Trophoblast cell (in vitro differentiated cells and primary cell): ENCODE measurements at regions not wholly inside any gene's neighbourhood (a gene's known extent, or its start where the extent isn't known, plus 50 kb on each side); places are given as distances from the start of the nearest gene placed in this dataset.
A peak's percentile ranks its signal among the peaks of the same experiment; 100 is the strongest.

Experiments used
- DNase-seq, 2 donors: peaks; one replicate each; pipeline ENCODE4 v3.0.0-alpha.2; 2016
- H2AFZ ChIP-seq: 2 replicates; pipeline ENCODE4 v1.6.1; 2013; ENCODE audit warnings: low read length, moderate library complexity, mild to moderate bottlenecking; ENCODE audit not compliant: insufficient read depth, poor library complexity
- H2AK5ac ChIP-seq: 2 replicates; pipeline ENCODE4 v1.6.1; 2013; ENCODE audit warnings: mild to moderate bottlenecking, low read length
- H2BK120ac ChIP-seq: 2 replicates; pipeline ENCODE4 v1.6.1; 2013; ENCODE audit warnings: low read length, mild to moderate bottlenecking, moderate library complexity; ENCODE audit not compliant: insufficient read depth, poor library complexity
- H2BK12ac ChIP-seq: 2 replicates; pipeline ENCODE4 v1.6.1; 2013; ENCODE audit warnings: mild to moderate bottlenecking, low read length, moderate library complexity
- H2BK5ac ChIP-seq: 2 replicates; pipeline ENCODE4 v1.6.1; 2013; ENCODE audit warnings: low read length, low read depth, moderate library complexity, mild to moderate bottlenecking; ENCODE audit not compliant: poor library complexity
- H3K14ac ChIP-seq: 2 replicates; pipeline ENCODE4 v1.6.1; 2013; ENCODE audit warnings: mild to moderate bottlenecking, low read length
- H3K18ac ChIP-seq: 2 replicates; pipeline ENCODE4 v1.6.1; 2013; ENCODE audit warnings: mild to moderate bottlenecking, low read length
- H3K23ac ChIP-seq: 2 replicates; pipeline ENCODE4 v1.6.1; 2013; ENCODE audit warnings: low read length
- H3K27ac ChIP-seq: 2 replicates; pipeline ENCODE4 v1.5.1; 2013; ENCODE audit warnings: low read depth, mild to moderate bottlenecking, inconsistent platforms, low read length, moderate library complexity
- H3K27me3 ChIP-seq: 2 replicates; pipeline ENCODE4 v1.6.1; 2013; ENCODE audit warnings: inconsistent platforms, mild to moderate bottlenecking, low read length, moderate library complexity; ENCODE audit not compliant: insufficient read depth
- H3K36me3 ChIP-seq, 2 experiments: 1 replicate in 1 of 2; 2 replicates in 1 of 2; pipeline ENCODE4 v1.6.1; 2013; ENCODE audit warnings: low read length in 2 of 2, mild to moderate bottlenecking in 2 of 2, moderate library complexity in 1 of 2; ENCODE audit not compliant: insufficient read depth in 2 of 2, control insufficient read depth in 1 of 2
- H3K4ac ChIP-seq: 2 replicates; pipeline ENCODE4 v1.6.1; 2013; ENCODE audit warnings: low read depth, mild to moderate bottlenecking, low read length, moderate library complexity
- H3K4me1 ChIP-seq, 2 experiments: 1 replicate in 1 of 2; 2 replicates in 1 of 2; pipeline ENCODE4 v1.6.1; 2013; ENCODE audit warnings: low read length in 2 of 2, mild to moderate bottlenecking in 2 of 2, moderate library complexity in 1 of 2; ENCODE audit not compliant: insufficient read depth in 2 of 2, control insufficient read depth in 1 of 2
- H3K4me2 ChIP-seq: 2 replicates; pipeline ENCODE4 v1.6.1; 2013; ENCODE audit warnings: inconsistent platforms, mild to moderate bottlenecking, low read length, moderate library complexity
- H3K4me3 ChIP-seq: 2 replicates; pipeline ENCODE4 v1.5.1; 2013; ENCODE audit warnings: mild to moderate bottlenecking, low read depth, low read length, inconsistent platforms
- H3K79me1 ChIP-seq: one replicate; pipeline ENCODE4 v1.6.1; 2013; ENCODE audit warnings: low read length
- H3K79me2 ChIP-seq: 2 replicates; pipeline ENCODE4 v1.6.1; 2013; ENCODE audit warnings: low read length, mild to moderate bottlenecking; ENCODE audit not compliant: control insufficient read depth, insufficient read depth, poor library complexity
- H3K9ac ChIP-seq: 2 replicates; pipeline ENCODE4 v1.6.1; 2013; ENCODE audit warnings: mild to moderate bottlenecking, low read length
- H3K9me3 ChIP-seq: 2 replicates; pipeline ENCODE4 v1.6.1; 2013; ENCODE audit warnings: low read depth, mild to moderate bottlenecking, control low read depth, inconsistent platforms, low read length; ENCODE audit not compliant: insufficient read depth
- H4K12ac ChIP-seq: 2 replicates; pipeline ENCODE4 v1.6.1; 2013; ENCODE audit warnings: low read depth, mild to moderate bottlenecking, low read length, moderate library complexity
- H4K8ac ChIP-seq: 2 replicates; pipeline ENCODE4 v1.6.1; 2013; ENCODE audit warnings: low read depth, mild to moderate bottlenecking, low read length, moderate library complexity
- H4K91ac ChIP-seq: one replicate; pipeline ENCODE4 v1.6.1; 2013; ENCODE audit warnings: low read depth, mild to moderate bottlenecking, low read length, moderate library complexity
- WGBS: extraction: QIAGEN DNeasy Blood & Tissue Kit; methylation state at CpG from one replicate; pipeline ENCODE4 v1.1.7; 2013; ENCODE audit warnings: missing lambda C conversion rate; ENCODE audit not compliant: insufficient read length, insufficient coverage; ENCODE audit errors: extremely low coverage; 5-methylcytosine and 5-hydroxymethylcytosine counted together

- no peak for DNase-seq
- Histone ChIP-seq H3K36me3 (peaks cover 0 to 2% of the 10 kb centered on the region in 2 experiments), H3K27ac (no peak overlapping the region), H3K9ac (no peak overlapping the region), H3K4ac (no peak overlapping the region), H3K79me1 (no peaks in the 10 kb centered on the region), H4K12ac (no peak overlapping the region), H3K14ac (no peak overlapping the region), H3K18ac (no peak overlapping the region), H4K91ac (no peak overlapping the region), H3K4me2 (no peak overlapping the region), H2BK12ac (no peak overlapping the region), H3K9me3 (no peaks in the 10 kb centered on the region), H3K79me2 (no peaks in the 10 kb centered on the region), H3K23ac (no peak overlapping the region), H2AFZ (no peak overlapping the region), H3K27me3 (no peaks in the 10 kb centered on the region), H2BK5ac (no peak overlapping the region), H3K4me3 (no peak overlapping the region), H2AK5ac (no peak overlapping the region), H3K4me1 (no peaks in the 10 kb centered on the region), H2BK120ac (no peak overlapping the region), H4K8ac (no peak overlapping the region)
- no CpG with 5 or more reads among the region's 1 CpG for WGBS
Measured at GRCh38 chr10:53153831-53154230, 381.2 kb upstream of the MBL2 start.

GRCh38 chr10:53140506-53140905 lies 367.9 kb upstream of the MBL2 start:
- no peak overlapping the region for H3K18ac ChIP-seq
- no peak overlapping the region for H2BK12ac ChIP-seq
- no peak overlapping the region for H2BK5ac ChIP-seq
- no peaks in the 10 kb centered on the region for H3K79me2 ChIP-seq
- H3K4me1 ChIP-seq, result peaks cover 2 to 6% of the 10 kb centered on the region in 2 experiments
- H3K4me2 ChIP-seq, result no peak overlapping the region
- H3K79me1 ChIP-seq, result no peaks in the 10 kb centered on the region
- no peak overlapping the region for H3K14ac ChIP-seq
- no peak overlapping the region for H4K91ac ChIP-seq
- H3K4ac ChIP-seq, result no peak overlapping the region
- no peaks in the 10 kb centered on the region for H3K9me3 ChIP-seq
- H3K27ac ChIP-seq, result no peak overlapping the region
- no peaks in the 10 kb centered on the region for H3K27me3 ChIP-seq
- no peak overlapping the region for H2BK120ac ChIP-seq
- H2AFZ ChIP-seq, result no peak overlapping the region
- no peak overlapping the region for H2AK5ac ChIP-seq
- no peak overlapping the region for H4K8ac ChIP-seq
- no peak overlapping the region for H3K4me3 ChIP-seq
- H3K36me3 ChIP-seq, result no peaks in the 10 kb centered on the region
- H4K12ac ChIP-seq, result no peak overlapping the region
- no peak overlapping the region for H3K23ac ChIP-seq
- DNase-seq, result peak; percentile 82 to 98
- H3K9ac ChIP-seq, result no peak overlapping the region
- no CpG with 5 or more reads among the region's 1 CpG for WGBS

- Histone ChIP-seq H3K4me1 (peaks cover 2 to 4% of the 10 kb centered on the region in 2 experiments), H2BK12ac (no peak overlapping the region), H2AK5ac (no peak overlapping the region), H4K12ac (no peak overlapping the region), H4K8ac (no peak overlapping the region), H3K4ac (no peak overlapping the region), H3K4me3 (no peak overlapping the region), H3K36me3 (no peaks in the 10 kb centered on the region), H4K91ac (no peak overlapping the region), H3K9ac (no peak overlapping the region), H3K27ac (no peak overlapping the region), H3K27me3 (no peaks in the 10 kb centered on the region), H3K79me2 (no peaks in the 10 kb centered on the region), H3K79me1 (no peaks in the 10 kb centered on the region), H3K4me2 (no peak overlapping the region), H3K14ac (no peak overlapping the region), H3K18ac (no peak overlapping the region), H3K9me3 (no peaks in the 10 kb centered on the region), H2AFZ (no peak overlapping the region), H2BK120ac (no peak overlapping the region), H2BK5ac (no peak overlapping the region), H3K23ac (no peak overlapping the region)
- no peak for DNase-seq
- WGBS, result no CpG with 5 or more reads among the region's 2 CpGs
Measured at GRCh38 chr10:53135897-53136253, 363.3 kb upstream of the MBL2 start.

DNA sequence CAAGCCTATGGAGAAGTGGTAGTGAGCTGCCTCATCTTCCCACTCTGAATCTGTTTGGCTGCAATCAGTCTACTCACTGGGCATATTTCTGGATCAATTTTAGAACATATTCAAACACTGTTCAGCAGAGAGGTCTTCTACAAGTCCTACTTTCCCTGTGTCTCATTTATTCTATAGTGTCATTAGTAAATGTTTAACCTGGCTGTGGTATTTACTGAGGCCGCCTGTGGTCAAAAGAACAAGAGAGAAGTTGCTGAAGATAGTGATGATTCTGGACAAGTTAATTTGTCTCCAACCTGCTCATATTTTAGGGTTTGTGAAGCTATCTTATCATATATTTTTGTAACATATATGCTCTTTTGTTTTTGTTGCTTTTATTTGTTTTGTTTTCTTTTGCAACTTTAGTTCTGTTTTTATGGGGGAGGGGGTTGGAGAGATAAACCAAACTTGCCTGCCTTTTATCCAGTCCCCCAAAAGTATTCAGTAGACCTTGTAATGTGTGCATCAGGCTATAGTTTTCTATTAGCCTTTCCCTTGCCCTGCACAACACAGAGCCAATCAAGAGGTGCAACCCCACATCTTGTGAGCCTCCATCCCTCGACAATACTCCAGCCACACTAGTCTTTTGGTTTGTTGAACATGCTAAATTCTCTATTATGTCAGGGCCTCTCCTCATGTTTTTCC lies 362.8 kb upstream of the MBL2 start:
- no peaks in the 10 kb centered on the region for H3K36me3 ChIP-seq
- H2BK12ac ChIP-seq, result no peak overlapping the region
- H3K9ac ChIP-seq, result no peak overlapping the region
- no peak overlapping the region for H3K23ac ChIP-seq
- H3K9me3 ChIP-seq, result no peaks in the 10 kb centered on the region
- no peaks in the 10 kb centered on the region for H3K27me3 ChIP-seq
- H4K12ac ChIP-seq, result no peak overlapping the region
- no peaks in the 10 kb centered on the region for H3K4me1 ChIP-seq
- DNase-seq, result no peak
- H2BK120ac ChIP-seq, result no peak overlapping the region
- H4K8ac ChIP-seq, result no peak overlapping the region
- H3K4me3 ChIP-seq, result no peak overlapping the region
- H4K91ac ChIP-seq, result no peak overlapping the region
- H3K14ac ChIP-seq, result no peak overlapping the region
- H3K4me2 ChIP-seq, result no peak overlapping the region
- no peak overlapping the region for H3K27ac ChIP-seq
- no CpG with 5 or more reads among the region's 2 CpGs for WGBS
- no peak overlapping the region for H3K18ac ChIP-seq
- H2AFZ ChIP-seq, result no peak overlapping the region
- H3K4ac ChIP-seq, result no peak overlapping the region
- no peaks in the 10 kb centered on the region for H3K79me1 ChIP-seq
- no peaks in the 10 kb centered on the region for H3K79me2 ChIP-seq
- no peak overlapping the region for H2BK5ac ChIP-seq
- H2AK5ac ChIP-seq, result no peak overlapping the region
